Caki2 (cell line): ENCODE measurements at regions not wholly inside any gene's neighbourhood (a gene's known extent, or its start where the extent isn't known, plus 50 kb on each side); places are given as distances from the start of the nearest gene placed in this dataset.

Source experiments
- DNase-seq: peaks from one replicate; pipeline ENCODE4 v3.0.0-alpha.2; 2015; ENCODE audit warnings: low read depth
- in situ Hi-C: cut with HindIII; loops from 2 replicates; pipeline ENCODE4 v1.10.0; 2016; ENCODE audit warnings: low sequenced_read_pairs, low pct_unique_long_range_greater_than_20kb, mixed read lengths

GRCh38 chr11:119800619-119801018 is 71.6 kb upstream of the NECTIN1 start:
- no peak for DNase-seq
- in situ Hi-C loops: no loop called here

- DNase-seq: no peak
- in situ Hi-C loops: no loop called here
Observed at GRCh38 chr11:119800171-119800570, 71.2 kb upstream of the NECTIN1 start.

GRCh38 chr11:119798656-119799055 is 69.7 kb upstream of the NECTIN1 start:
- DNase-seq: no peak
- in situ Hi-C loops: no loop called here

GRCh38 chr11:119797736-119798135 is 68.7 kb upstream of the NECTIN1 start:
- in situ Hi-C loops: no loop called here
- DNase-seq: no peak

GRCh38 chr11:119797123-119797611 is 68.2 kb upstream of the NECTIN1 start:
- in situ Hi-C loops: no loop called here
- DNase-seq: no peak

- no peak for DNase-seq
- in situ Hi-C loops: no loop called here
Observed at GRCh38 chr11:119796363-119797060, 67.5 kb upstream of the NECTIN1 start.

GRCh38 chr11:119795690-119796089 is 66.7 kb upstream of the NECTIN1 start:
- in situ Hi-C loops: no loop called here
- no peak for DNase-seq

GRCh38 chr11:119795231-119795630 is 66.2 kb upstream of the NECTIN1 start:
- in situ Hi-C loops: no loop called here
- no peak for DNase-seq

GRCh38 chr11:119794756-119795155 is 65.8 kb upstream of the NECTIN1 start:
- DNase-seq: no peak
- in situ Hi-C loops: no loop called here

GRCh38 chr11:119794141-119794665 is 65.2 kb upstream of the NECTIN1 start:
- no peak for DNase-seq
- in situ Hi-C loops: no loop called here

GRCh38 chr11:119793335-119793984 is 64.5 kb upstream of the NECTIN1 start:
- in situ Hi-C loops: no loop called here
- DNase-seq: no peak

GRCh38 chr11:119791701-119792151 is 62.7 kb upstream of the NECTIN1 start:
- DNase-seq: no peak
- in situ Hi-C loops: no loop called here

- in situ Hi-C loops: no loop called here
- no peak for DNase-seq
Observed at GRCh38 chr11:119791047-119791446, 62.0 kb upstream of the NECTIN1 start.

- in situ Hi-C loops: no loop called here
- no peak for DNase-seq
Observed at GRCh38 chr11:119790476-119790875, 61.5 kb upstream of the NECTIN1 start.

GRCh38 chr11:119789766-119790407 is 60.9 kb upstream of the NECTIN1 start:
- in situ Hi-C loops: no loop called here
- no peak for DNase-seq

- DNase-seq: no peak
- in situ Hi-C loops: no loop called here
Observed at GRCh38 chr11:119788911-119789560, 60.0 kb upstream of the NECTIN1 start.

- no peak for DNase-seq
Observed at GRCh38 chr11:119788096-119788883, 59.3 kb upstream of the NECTIN1 start.

GRCh38 chr11:119787074-119787461 is 58.1 kb upstream of the NECTIN1 start:
- in situ Hi-C loops: no loop called here

More at GRCh38 chr11:119788096-119788883, 59.3 kb upstream of the NECTIN1 start:
- in situ Hi-C loops: no loop called here

More at GRCh38 chr11:119787074-119787461, 58.1 kb upstream of the NECTIN1 start:
- no peak for DNase-seq
